SH-SY5Y (cell line): ENCODE measurements at regions not wholly inside any gene's neighbourhood (a gene's known extent, or its start where the extent isn't known, plus 50 kb on each side); places are given as distances from the start of the nearest gene placed in this dataset.

ENCODE experiments used
- GATA2 ChIP-seq: IDR thresholded peaks from 2 replicates; pipeline ENCODE4 v1.6.1; 2011; ENCODE audit warnings: mild to moderate bottlenecking, low read depth, low read length
- GATA3 ChIP-seq: IDR thresholded peaks from 2 replicates; pipeline ENCODE4 v1.6.1; 2011; ENCODE audit warnings: low read depth, mild to moderate bottlenecking, low read length, moderate library complexity

GRCh38 chr9:85402551-85402950 lies 339.2 kb downstream of the AGTPBP1 start:
- TF ChIP-seq GATA3 (no peak), GATA2 (peak; percentile 67)

DNA sequence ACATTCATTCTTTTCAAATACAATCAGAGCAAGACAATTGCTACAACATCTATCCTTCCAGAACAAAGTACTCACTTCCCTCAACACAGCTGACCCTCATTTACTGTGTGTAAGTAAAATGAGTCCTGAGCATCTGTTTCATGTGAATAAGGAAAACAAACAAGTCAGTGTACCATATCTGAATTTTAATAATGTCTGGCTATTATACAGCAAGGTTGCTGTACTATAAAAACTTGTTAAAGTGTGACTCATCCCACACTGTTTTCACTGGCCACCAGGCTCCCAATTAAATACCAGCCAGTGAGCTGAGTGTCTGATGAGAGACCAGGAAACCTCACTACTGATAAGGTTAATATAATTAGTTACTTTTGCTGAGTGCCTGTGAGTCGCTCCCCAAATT lies 339.8 kb downstream of the AGTPBP1 start:
- no peak for TF ChIP-seq GATA3
- TF ChIP-seq GATA2, result no peak

DNA sequence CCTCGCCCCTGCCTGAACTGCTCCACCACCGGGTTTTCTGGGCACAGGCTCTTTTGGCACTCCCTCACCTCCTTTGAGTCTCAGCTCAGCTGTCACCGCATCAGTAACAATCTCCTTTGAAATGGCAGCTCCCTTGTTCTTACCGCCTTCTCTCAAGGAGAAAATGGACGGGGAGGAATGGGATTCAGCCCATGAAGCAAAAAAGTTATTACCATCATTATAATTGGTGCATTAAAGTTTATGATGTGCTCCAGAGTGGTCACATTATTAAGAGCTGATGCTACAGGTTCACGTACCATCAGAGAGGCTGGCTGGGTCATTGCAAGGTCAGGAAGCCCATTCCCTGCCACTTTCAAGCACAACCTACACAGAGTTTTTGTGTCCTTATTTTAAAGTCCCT lies 344.7 kb downstream of the AGTPBP1 start:
- TF ChIP-seq GATA3 (no peak), GATA2 (no peak)

- TF ChIP-seq GATA3 (no peak), GATA2 (no peak)
Observed at GRCh38 chr9:85392260-85392659, 349.5 kb downstream of the AGTPBP1 start.

GRCh38 chr9:85377731-85378289 lies 363.9 kb downstream of the AGTPBP1 start:
- TF ChIP-seq GATA2 (peak; percentile 94), GATA3 (peak; percentile 92)

- TF ChIP-seq GATA3 (no peak), GATA2 (no peak)
Observed at GRCh38 chr9:85368781-85369180, 373.0 kb downstream of the AGTPBP1 start.

GRCh38 chr9:85359161-85359560 lies 382.6 kb downstream of the AGTPBP1 start:
- TF ChIP-seq GATA3, result no peak
- no peak for TF ChIP-seq GATA2

GRCh38 chr9:85349046-85349445 lies 392.7 kb downstream of the AGTPBP1 start:
- TF ChIP-seq GATA2, result no peak
- TF ChIP-seq GATA3, result no peak

DNA sequence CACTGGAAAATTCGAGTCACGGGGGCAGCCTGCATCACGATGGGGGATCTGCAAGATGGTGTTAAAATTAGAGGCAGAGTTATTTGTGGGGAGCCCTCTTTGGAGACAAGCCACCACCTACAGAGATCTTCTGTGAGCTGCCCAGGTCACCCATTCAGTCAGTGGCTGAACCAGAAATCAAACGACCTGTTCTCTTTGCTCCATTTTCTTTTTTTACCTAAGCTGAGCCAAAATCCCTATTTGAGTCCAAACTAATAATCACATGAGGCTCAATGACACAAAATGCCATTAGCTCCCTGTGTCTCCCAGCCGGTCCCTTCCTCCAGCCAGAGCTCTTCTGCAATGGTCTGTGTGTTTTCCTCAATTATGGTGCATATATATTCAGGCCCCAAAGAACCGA lies 394.2 kb downstream of the AGTPBP1 start:
- TF ChIP-seq GATA3 (no peak), GATA2 (no peak)

GRCh38 chr9:85344901-85345300 lies 396.9 kb downstream of the AGTPBP1 start:
- TF ChIP-seq GATA2, result no peak
- TF ChIP-seq GATA3, result no peak

- TF ChIP-seq GATA3, result no peak
- TF ChIP-seq GATA2, result no peak
Observed at GRCh38 chr9:85339338-85339737, 402.4 kb downstream of the AGTPBP1 start.

DNA sequence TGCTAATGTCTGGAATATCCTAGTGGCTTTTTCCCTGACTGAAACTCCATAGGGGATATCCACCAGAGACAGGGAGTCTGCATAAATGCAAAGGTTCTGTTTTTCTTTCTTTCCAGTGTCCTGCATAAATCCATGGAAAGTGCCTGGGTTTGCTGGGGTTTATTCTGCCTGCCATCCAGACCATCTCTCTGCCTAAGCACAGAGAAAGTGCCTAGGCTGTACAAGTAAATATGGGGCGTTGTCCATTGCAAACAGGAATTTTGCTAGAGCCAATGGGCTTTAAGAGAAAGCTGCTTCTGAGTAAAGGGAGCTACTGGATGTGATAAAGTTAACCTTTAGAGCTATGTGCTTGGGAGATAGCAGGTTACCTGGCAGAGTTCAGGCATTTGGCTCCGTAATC lies 407.5 kb downstream of the AGTPBP1 start:
- TF ChIP-seq GATA3 (no peak), GATA2 (no peak)

DNA sequence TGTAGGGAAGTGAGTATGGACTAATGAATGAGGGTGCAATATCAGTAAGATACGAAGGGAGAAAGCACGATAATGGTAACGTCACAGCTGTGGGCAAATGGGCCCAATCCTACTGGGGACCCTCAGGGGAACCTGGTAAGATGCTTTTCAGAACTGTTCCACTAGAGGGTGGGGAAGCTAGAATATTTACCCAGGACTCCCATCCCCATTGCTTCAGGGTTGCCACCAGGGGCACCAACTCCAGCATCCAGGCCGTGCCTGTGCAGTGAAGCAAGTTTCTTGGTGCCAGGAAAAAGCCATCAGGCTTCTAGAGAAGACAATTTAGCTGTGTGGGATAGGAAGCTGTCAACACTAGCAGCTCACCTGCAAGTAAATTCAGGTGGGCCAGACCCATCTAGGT lies 409.3 kb downstream of the AGTPBP1 start:
- no peak for TF ChIP-seq GATA2
- no peak for TF ChIP-seq GATA3

DNA sequence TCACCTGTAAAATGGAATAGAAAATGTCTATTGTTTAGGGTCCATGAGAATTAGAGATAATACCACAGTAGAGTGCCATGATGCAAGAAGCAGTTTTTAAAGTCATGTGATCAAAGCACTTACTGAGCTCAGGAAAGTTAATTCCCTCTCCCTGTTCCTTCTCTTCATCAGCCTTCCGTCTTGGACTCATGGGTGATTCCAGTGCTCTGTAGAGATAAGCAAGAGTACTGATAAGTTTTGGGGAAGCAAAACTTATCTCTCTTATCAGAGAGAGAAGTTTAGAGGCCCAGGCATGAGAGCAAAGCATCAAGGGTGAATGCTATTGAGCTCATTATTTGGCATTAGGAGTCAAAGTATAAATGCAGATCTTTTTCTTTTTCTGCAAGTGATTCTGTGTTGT lies 410.1 kb downstream of the AGTPBP1 start:
- TF ChIP-seq GATA2, result no peak
- no peak for TF ChIP-seq GATA3

- TF ChIP-seq GATA3 (no peak), GATA2 (no peak)
Observed at GRCh38 chr9:85322592-85322991, 419.2 kb downstream of the AGTPBP1 start.

GRCh38 chr9:85321561-85321960 lies 420.2 kb downstream of the AGTPBP1 start:
- TF ChIP-seq GATA2 (no peak), GATA3 (no peak)
